Mucosa of descending colon (tissue), 3 donors: ENCODE measurements at regions not wholly inside any gene's neighbourhood (a gene's known extent, or its start where the extent isn't known, plus 50 kb on each side); places are given as distances from the start of the nearest gene placed in this dataset.

ENCODE experiments used
- ATAC-seq: fragments of 200-7000 bp; cut with Tn5 transposase; one replicate; pipeline ENCODE4 v1.9.1; 2020; ENCODE audit warnings: mild to moderate bottlenecking, moderate library complexity
- DNase-seq, 3 donors: peaks; one replicate each; pipeline ENCODE4 v3.0.0-alpha.2; 2020
- H3K36me3 ChIP-seq: fragments of 200-600 bp; one replicate; pipeline ENCODE4 v1.8.0; 2021; ENCODE audit warnings: low read depth, mild to moderate bottlenecking
- H3K4me1 ChIP-seq: fragments of 200-600 bp; one replicate; pipeline ENCODE4 v1.8.0; 2021; ENCODE audit warnings: low read depth, mild to moderate bottlenecking
- H3K4me3 ChIP-seq: fragments of 200-600 bp; one replicate; pipeline ENCODE4 v1.8.0; 2021; ENCODE audit warnings: mild to moderate bottlenecking
- H3K9me3 ChIP-seq: fragments of 200-600 bp; one replicate; pipeline ENCODE4 v1.8.0; 2021; ENCODE audit warnings: mild to moderate bottlenecking
- CTCF ChIP-seq: fragments of 200-600 bp; IDR thresholded peaks from one replicate; pipeline ENCODE4 v1.8.0; 2022; ENCODE audit warnings: antibody characterized with exemption, mild to moderate bottlenecking
- intact Hi-C, 2 donors: fragments of 100-400 bp; cut with DNase I in 1 of 2; cut with micrococcal nuclease in 1 of 2; formaldehyde crosslinking; loops; one replicate each; pipeline versions ENCODE4 v1.11.0 to v1.11.1; 2022; cut with DNase I, micrococcal nuclease
- donor health status: DM: no; HTN: no; CAD: no; lungs with moderate emphysema.
- donor health status: DM: no; HTN: no; CAD: no.
- donor health status: DM: no; HTN: yes; CAD: no.

GRCh38 chr18:38081516-38081915, 515.9 kb upstream of the CELF4 start:
- Histone ChIP-seq H3K36me3 (no peaks in the 10 kb centered on the region), H3K9me3 (peaks cover 41% of the 10 kb centered on the region), H3K4me3 (no peak overlapping the region), H3K4me1 (no peaks in the 10 kb centered on the region)
- TF ChIP-seq CTCF, result no peak
- intact Hi-C loops, result no loop called here
- no peak for DNase-seq
- no peak for ATAC-seq

- DNase-seq (no peak), ATAC-seq (no peak)
- H3K4me3 ChIP-seq, result no peak overlapping the region
- no peaks in the 10 kb centered on the region for H3K36me3 ChIP-seq
- no peak for TF ChIP-seq CTCF
- no peaks in the 10 kb centered on the region for H3K4me1 ChIP-seq
- H3K9me3 ChIP-seq, result peaks cover 30% of the 10 kb centered on the region
- intact Hi-C loops, result no loop called here
Measured at GRCh38 chr18:38077229-38077628, 511.6 kb upstream of the CELF4 start.

GRCh38 chr18:38076346-38077070, 510.9 kb upstream of the CELF4 start:
- no peak overlapping the region for H3K4me3 ChIP-seq
- no peak for DNase-seq
- no peak for ATAC-seq
- H3K4me1 ChIP-seq, result no peaks in the 10 kb centered on the region
- H3K36me3 ChIP-seq, result no peaks in the 10 kb centered on the region
- peaks cover 26% of the 10 kb centered on the region for H3K9me3 ChIP-seq
- intact Hi-C loops, result no loop called here
- TF ChIP-seq CTCF, result no peak

GRCh38 chr18:38074298-38074876, 508.8 kb upstream of the CELF4 start:
- TF ChIP-seq CTCF, result no peak
- no peaks in the 10 kb centered on the region for H3K4me1 ChIP-seq
- H3K36me3 ChIP-seq, result no peaks in the 10 kb centered on the region
- no peak for DNase-seq
- ATAC-seq, result no peak
- intact Hi-C loops, result no loop called here
- H3K9me3 ChIP-seq, result peaks cover 17% of the 10 kb centered on the region
- no peak overlapping the region for H3K4me3 ChIP-seq

- H3K4me1 ChIP-seq, result no peaks in the 10 kb centered on the region
- peaks cover 12% of the 10 kb centered on the region for H3K9me3 ChIP-seq
- H3K4me3 ChIP-seq, result no peak overlapping the region
- no peaks in the 10 kb centered on the region for H3K36me3 ChIP-seq
- DNase-seq, result no peak
- TF ChIP-seq CTCF, result no peak
- intact Hi-C loops, result no loop called here
- ATAC-seq, result no peak
Measured at GRCh38 chr18:38067821-38068220, 502.2 kb upstream of the CELF4 start.
